Prostate gland (tissue), 2 donors: ENCODE measurements at regions not wholly inside any gene's neighbourhood (a gene's known extent, or its start where the extent isn't known, plus 50 kb on each side); places are given as distances from the start of the nearest gene placed in this dataset.

Experiments used
- DNase-seq: peaks from one replicate; pipeline ENCODE4 v3.0.0-alpha.2; 2019; ENCODE audit warnings: low spot score
- H3K27ac ChIP-seq, 2 donors: fragments of 200-600 bp; sonication (generic); 2 replicates each; pipeline ENCODE4 v1.5.1; 2017 to 2019
- H3K27me3 ChIP-seq: fragments of 200-600 bp; sonication (generic); replicated peaks from 2 replicates; pipeline ENCODE4 v1.5.1; 2019; ENCODE audit not compliant: insufficient read depth
- H3K36me3 ChIP-seq, 2 donors: fragments of 200-600 bp; sonication (generic); 1 replicate in 1 of 2; 2 replicates in 1 of 2; pipeline versions ENCODE4 v1.5.1 to v1.8.1; 2017 to 2019
- H3K4me1 ChIP-seq: fragments of 200-600 bp; sonication (generic); replicated peaks from 2 replicates; pipeline ENCODE4 v1.5.1; 2019
- H3K4me3 ChIP-seq, 2 donors: fragments of 200-600 bp; sonication (generic); 2 replicates each; pipeline ENCODE4 v1.5.1; 2017 to 2019
- H3K9me3 ChIP-seq: fragments of 200-600 bp; sonication (generic); 2 replicates; pipeline ENCODE4 v1.5.1; 2017
- POLR2A ChIP-seq: fragments of 450-650 bp; IDR thresholded peaks from one replicate; pipeline ENCODE4 v1.6.1; 2016; ENCODE audit warnings: antibody characterized with exemption, mild to moderate bottlenecking
- POLR2AphosphoS5 ChIP-seq: sonication (generic); formaldehyde crosslinking; IDR thresholded peaks from one replicate; pipeline ENCODE4 v1.6.1; 2017; ENCODE audit warnings: antibody characterized with exemption
- WGBS: methylation state at CpG from one replicate; pipeline ENCODE4 v1.1.5; 2018; 5-methylcytosine and 5-hydroxymethylcytosine counted together
- intact Hi-C: fragments of 100-400 bp; cut with DNase I; formaldehyde crosslinking; loops from one replicate; pipeline ENCODE4 v1.14.2; 2022
- TF ChIP-seq, protein P1 (sequence below), 4 experiments: fragments of 200-600 bp in 2 of 4; fragments of 450-650 bp in 2 of 4; sonication (generic) in 2 of 4; IDR thresholded peaks; 1 replicate in 3 of 4; 2 replicates in 1 of 4; pipeline ENCODE4 v1.5.1; 2016 to 2019; ENCODE audit warnings: antibody characterized with exemption in 4 of 4, mild to moderate bottlenecking in 2 of 4, moderate library complexity in 2 of 4

DNA sequence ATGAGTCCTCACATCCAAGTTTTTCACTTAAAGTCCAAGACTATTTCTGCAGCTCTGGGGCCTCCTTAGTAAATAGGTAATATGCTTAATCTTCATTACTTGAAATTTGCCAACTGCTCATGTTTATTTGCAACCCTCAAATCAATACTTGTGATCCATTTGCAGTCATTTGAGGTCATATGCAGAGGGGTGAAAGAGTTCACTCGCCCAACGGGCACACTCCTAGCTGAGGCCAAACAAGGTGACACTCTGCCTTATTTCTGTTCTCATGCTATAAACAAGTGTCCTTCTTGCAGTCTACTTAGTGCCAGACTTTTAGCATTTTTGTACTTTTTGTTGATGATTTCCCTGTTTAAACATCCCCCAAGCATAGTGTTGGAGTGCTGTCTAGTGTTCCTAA is 409.9 kb downstream of the AEBP2 start:
- TF ChIP-seq POLR2A (no peak), POLR2AphosphoS5 (no peak)
- TF ChIP-seq, protein P1, sequence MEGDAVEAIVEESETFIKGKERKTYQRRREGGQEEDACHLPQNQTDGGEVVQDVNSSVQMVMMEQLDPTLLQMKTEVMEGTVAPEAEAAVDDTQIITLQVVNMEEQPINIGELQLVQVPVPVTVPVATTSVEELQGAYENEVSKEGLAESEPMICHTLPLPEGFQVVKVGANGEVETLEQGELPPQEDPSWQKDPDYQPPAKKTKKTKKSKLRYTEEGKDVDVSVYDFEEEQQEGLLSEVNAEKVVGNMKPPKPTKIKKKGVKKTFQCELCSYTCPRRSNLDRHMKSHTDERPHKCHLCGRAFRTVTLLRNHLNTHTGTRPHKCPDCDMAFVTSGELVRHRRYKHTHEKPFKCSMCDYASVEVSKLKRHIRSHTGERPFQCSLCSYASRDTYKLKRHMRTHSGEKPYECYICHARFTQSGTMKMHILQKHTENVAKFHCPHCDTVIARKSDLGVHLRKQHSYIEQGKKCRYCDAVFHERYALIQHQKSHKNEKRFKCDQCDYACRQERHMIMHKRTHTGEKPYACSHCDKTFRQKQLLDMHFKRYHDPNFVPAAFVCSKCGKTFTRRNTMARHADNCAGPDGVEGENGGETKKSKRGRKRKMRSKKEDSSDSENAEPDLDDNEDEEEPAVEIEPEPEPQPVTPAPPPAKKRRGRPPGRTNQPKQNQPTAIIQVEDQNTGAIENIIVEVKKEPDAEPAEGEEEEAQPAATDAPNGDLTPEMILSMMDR (IDR thresholded peaks at IDR 0.05), result no peak

DNA sequence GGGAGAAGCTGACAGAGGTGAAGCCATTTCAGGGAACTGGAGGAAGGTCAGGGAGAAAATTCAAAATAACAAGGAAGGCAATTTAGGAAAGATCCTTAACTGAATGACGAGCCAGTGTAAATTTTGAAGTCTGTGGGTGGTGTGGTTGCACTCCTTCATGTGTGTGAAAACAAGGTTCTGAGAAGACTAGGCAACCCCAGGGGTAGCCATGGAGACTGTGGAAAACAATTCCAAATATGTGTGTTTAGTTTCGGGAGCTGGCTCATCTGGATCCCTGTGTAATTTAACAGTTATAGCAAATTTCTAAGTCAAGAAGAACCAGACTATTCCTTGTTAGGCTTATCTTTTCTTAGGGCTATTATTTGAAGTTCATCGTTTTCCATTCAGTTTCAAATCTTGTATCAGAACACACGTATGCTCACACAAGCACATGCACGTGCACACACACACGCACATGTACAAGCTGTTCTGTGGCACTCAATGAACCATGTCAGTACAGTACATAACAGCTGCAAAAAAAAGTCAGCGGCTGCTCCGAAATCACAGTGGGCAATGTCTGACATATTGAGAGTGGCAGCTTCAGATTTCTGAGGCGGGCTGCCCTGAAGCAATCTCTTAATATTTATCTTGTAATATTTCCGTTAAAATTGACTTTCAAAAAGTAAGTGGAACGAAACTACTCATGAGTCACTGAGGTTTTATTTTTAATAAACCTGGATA is 411.2 kb downstream of the AEBP2 start:
- intact Hi-C loops, result no loop called here
- H3K36me3 ChIP-seq, result no peaks in the 10 kb centered on the region
- H3K4me1 ChIP-seq, result no peaks in the 10 kb centered on the region
- no peaks in the 10 kb centered on the region for H3K27me3 ChIP-seq
- TF ChIP-seq POLR2A (no peak), POLR2AphosphoS5 (no peak)
- TF ChIP-seq, protein P1 (IDR thresholded peaks at IDR 0.05), result no peak
- WGBS, result 74% methylated on average over 11 of the region's 11 CpGs
- H3K27ac ChIP-seq, result no peak overlapping the region
- H3K9me3 ChIP-seq, result no peaks in the 10 kb centered on the region
- no peak overlapping the region for H3K4me3 ChIP-seq
- no peak for DNase-seq

More for the DNA sequence above, 409.9 kb downstream of the AEBP2 start:
- intact Hi-C loops, result no loop called here
- H3K27me3 ChIP-seq, result no peaks in the 10 kb centered on the region
- no peak overlapping the region for H3K27ac ChIP-seq
- H3K36me3 ChIP-seq, result no peaks in the 10 kb centered on the region
- no peaks in the 10 kb centered on the region for H3K4me1 ChIP-seq
- DNase-seq, result no peak
- no peak overlapping the region for H3K4me3 ChIP-seq
- 78% methylated on average over 2 of the region's 2 CpGs for WGBS
- H3K9me3 ChIP-seq, result no peaks in the 10 kb centered on the region

DNA sequence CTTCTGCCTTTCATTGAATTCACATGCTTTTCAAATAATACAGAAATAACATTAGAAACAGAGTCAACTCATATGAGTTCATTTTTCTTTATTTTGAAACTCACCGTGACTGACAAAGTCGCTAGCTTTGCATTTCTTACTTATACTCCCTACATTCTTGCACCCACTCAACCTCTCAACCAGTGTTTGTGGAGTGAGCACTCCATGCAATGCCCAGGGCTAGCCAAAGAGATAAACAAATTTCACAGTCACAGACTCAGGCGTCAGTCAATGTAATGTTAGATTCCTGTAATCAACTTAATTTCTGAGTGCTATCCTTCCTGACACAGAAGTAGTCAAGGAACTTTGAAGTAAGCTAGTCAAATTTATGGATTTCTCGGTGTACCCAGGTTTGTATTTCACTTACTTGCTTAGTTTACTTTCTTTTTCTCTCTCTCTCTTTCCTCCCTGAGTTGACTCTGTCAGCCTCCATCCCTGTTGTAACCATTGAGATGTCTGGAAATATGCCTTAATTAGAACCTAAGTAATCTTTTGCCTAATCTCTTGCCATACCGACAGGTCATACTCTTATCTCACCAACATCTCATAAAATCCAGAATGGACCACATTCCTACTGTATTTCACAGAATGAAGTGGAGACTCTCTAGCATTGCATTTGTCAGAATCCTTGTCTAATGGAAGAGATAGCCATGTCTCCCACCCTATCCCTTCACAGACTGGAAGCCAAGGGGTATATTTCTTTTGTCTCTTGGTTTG is 413.0 kb downstream of the AEBP2 start:
- no peak for DNase-seq
- Histone ChIP-seq H3K4me1 (no peaks in the 10 kb centered on the region), H3K27ac (no peak overlapping the region), H3K4me3 (no peak overlapping the region), H3K27me3 (no peaks in the 10 kb centered on the region), H3K36me3 (no peaks in the 10 kb centered on the region), H3K9me3 (no peaks in the 10 kb centered on the region)
- 71% methylated on average over 5 of the region's 5 CpGs for WGBS
- intact Hi-C loops, result no loop called here
- TF ChIP-seq POLR2A (no peak), POLR2AphosphoS5 (no peak)
- TF ChIP-seq, protein P1 (IDR thresholded peaks at IDR 0.05), result no peak

DNA sequence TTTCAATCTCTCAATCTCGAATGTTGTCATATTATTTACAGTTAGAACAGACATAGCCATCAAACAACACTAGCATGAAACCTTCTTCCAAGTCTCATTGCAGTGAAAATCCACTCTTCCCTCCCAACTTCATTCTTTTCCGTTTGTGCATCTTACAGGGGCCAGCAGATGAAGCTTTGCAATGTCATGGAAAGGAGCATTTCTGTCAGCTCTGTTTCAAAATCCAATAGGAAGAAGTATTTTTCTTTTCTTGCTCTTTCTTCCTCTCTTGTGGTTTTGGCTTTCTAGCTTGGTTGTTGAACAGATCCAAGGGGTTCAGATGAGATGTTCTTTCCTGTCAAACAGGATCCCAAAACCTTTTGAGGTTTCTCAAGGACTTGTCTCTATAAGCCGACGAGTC is 416.6 kb downstream of the AEBP2 start:
- no peaks in the 10 kb centered on the region for H3K4me1 ChIP-seq
- intact Hi-C loops, result no loop called here
- no peaks in the 10 kb centered on the region for H3K9me3 ChIP-seq
- no peak for DNase-seq
- no peaks in the 10 kb centered on the region for H3K27me3 ChIP-seq
- no peaks in the 10 kb centered on the region for H3K36me3 ChIP-seq
- TF ChIP-seq POLR2AphosphoS5 (no peak), POLR2A (no peak)
- TF ChIP-seq, protein P1 (IDR thresholded peaks at IDR 0.05), result no peak
- H3K4me3 ChIP-seq, result no peak overlapping the region
- WGBS, result 38% methylated on average over 4 of the region's 4 CpGs
- no peak overlapping the region for H3K27ac ChIP-seq

DNA sequence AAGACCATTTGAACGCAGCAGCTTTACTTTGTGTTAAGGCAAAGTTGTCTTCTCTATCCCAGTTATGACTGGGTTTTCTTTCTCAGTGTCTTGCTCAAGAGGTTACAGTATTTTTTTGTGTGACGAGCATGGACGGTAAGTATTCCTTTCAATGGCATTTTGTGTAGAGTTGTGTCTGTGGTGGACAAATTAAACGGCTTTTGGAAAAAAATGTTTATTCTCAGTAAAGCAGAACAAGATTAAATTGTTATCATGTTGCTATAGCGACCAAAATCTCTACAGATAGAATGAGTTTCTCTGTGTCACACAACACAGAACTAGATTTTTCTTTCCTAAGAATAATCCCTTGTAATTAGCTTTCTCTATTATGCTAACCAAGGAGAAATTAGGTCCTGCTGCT is 417.1 kb downstream of the AEBP2 start:
- no peaks in the 10 kb centered on the region for H3K27me3 ChIP-seq
- no peak overlapping the region for H3K4me3 ChIP-seq
- H3K4me1 ChIP-seq, result no peaks in the 10 kb centered on the region
- 65% methylated on average over 5 of the region's 5 CpGs for WGBS
- intact Hi-C loops, result no loop called here
- H3K36me3 ChIP-seq, result no peaks in the 10 kb centered on the region
- no peak for TF ChIP-seq POLR2A
- DNase-seq, result no peak
- no peak overlapping the region for H3K27ac ChIP-seq
- H3K9me3 ChIP-seq, result no peaks in the 10 kb centered on the region
